ENCODE measurements at regions not wholly inside any gene's neighbourhood (a gene's known extent, or its start where the extent isn't known, plus 50 kb on each side); places are given as distances from the start of the nearest gene placed in this dataset.
"Not testable (repeated sequence)": the region's sequence is repeated elsewhere in the genome, so short reads cannot be mapped to it uniquely, and the experiment has no call there.

- DNase-seq (ENCODE audit: low read depth), result no peak
- no peak for TF ChIP-seq CTCF (IDR thresholded peaks at IDR 0.05; ENCODE audit: insufficient read depth, low read depth, low read length)
- no peak overlapping the region for H3K4me3 ChIP-seq (ENCODE audit: low read depth, low read length)
Observed at GRCh38 chr2:238719641-238720040, 128.2 kb upstream of the TWIST2 start.

GRCh38 chr2:238720232-238720672 lies 127.6 kb upstream of the TWIST2 start:
- TF ChIP-seq CTCF (IDR thresholded peaks at IDR 0.05; ENCODE audit: insufficient read depth, low read depth, low read length), result peak; percentile 73
- peak; percentile 47 for DNase-seq (ENCODE audit: low read depth)
- H3K4me3 ChIP-seq (ENCODE audit: low read depth, low read length), result no peak overlapping the region

- DNase-seq (ENCODE audit: low read depth), result no peak
- TF ChIP-seq CTCF (IDR thresholded peaks at IDR 0.05; ENCODE audit: insufficient read depth, low read depth, low read length), result no peak
- H3K4me3 ChIP-seq (ENCODE audit: low read depth, low read length), result no peak overlapping the region
Observed at GRCh38 chr2:238722181-238722580, 125.7 kb upstream of the TWIST2 start.

GRCh38 chr2:238722883-238723282 lies 125.0 kb upstream of the TWIST2 start:
- H3K4me3 ChIP-seq (ENCODE audit: low read depth, low read length), result no peak overlapping the region
- DNase-seq (ENCODE audit: low read depth), result no peak
- no peak for TF ChIP-seq CTCF (IDR thresholded peaks at IDR 0.05; ENCODE audit: insufficient read depth, low read depth, low read length)

- DNase-seq (ENCODE audit: low read depth), result peak; percentile 63
- not testable (repeated sequence) for H3K4me3 ChIP-seq (ENCODE audit: low read depth, low read length)
Observed at GRCh38 chr2:238723740-238724320, 124.1 kb upstream of the TWIST2 start.

- DNase-seq (ENCODE audit: low read depth), result peak; percentile 26
- no peak overlapping the region for H3K4me3 ChIP-seq (ENCODE audit: low read depth, low read length)
- TF ChIP-seq CTCF (IDR thresholded peaks at IDR 0.05; ENCODE audit: insufficient read depth, low read depth, low read length), result no peak
Observed at GRCh38 chr2:238724728-238725127, 123.2 kb upstream of the TWIST2 start.

GRCh38 chr2:238725298-238725697 lies 122.6 kb upstream of the TWIST2 start:
- H3K4me3 ChIP-seq (ENCODE audit: low read depth, low read length), result no peak overlapping the region
- TF ChIP-seq CTCF (IDR thresholded peaks at IDR 0.05; ENCODE audit: insufficient read depth, low read depth, low read length), result no peak
- DNase-seq (ENCODE audit: low read depth), result no peak

Data from fibroblast of villous mesenchyme (primary cell).